Hepatocyte (in vitro differentiated cells): ENCODE measurements at regions not wholly inside any gene's neighbourhood (a gene's known extent, or its start where the extent isn't known, plus 50 kb on each side); places are given as distances from the start of the nearest gene placed in this dataset.

Experiments used
- CTCF ChIP-seq: fragments of 200-600 bp; sonication (generic); IDR thresholded peaks from 2 replicates; pipeline ENCODE4 v1.5.1; 2016; ENCODE audit warnings: antibody characterized with exemption, mild to moderate bottlenecking; ENCODE audit not compliant: poor library complexity
- EZH2 ChIP-seq: fragments of 200-600 bp; sonication (generic); IDR thresholded peaks from 2 replicates; pipeline ENCODE4 v1.6.1; 2016; ENCODE audit warnings: antibody characterized with exemption, mild to moderate bottlenecking, borderline replicate concordance

GRCh38 chr16:17984810-17985209, 351.7 kb downstream of the NPIPA8 start:
- TF ChIP-seq CTCF (no peak), EZH2 (no peak)
